PC-3 (cell line): ENCODE measurements at regions not wholly inside any gene's neighbourhood (a gene's known extent, or its start where the extent isn't known, plus 50 kb on each side); places are given as distances from the start of the nearest gene placed in this dataset.

Experiments used
- ATAC-seq: fragments of 200-7000 bp; cut with Tn5 transposase; 2 replicates; pipeline ENCODE4 v1.9.1; 2020; ENCODE audit warnings: mild to moderate bottlenecking, moderate library complexity
- BruUV-seq: library from RNA; stranded (reverse); fragments of 400-500 nt; replicated peaks from 2 replicates; lab custom pipeline; 2021; lab: Mats Ljungman, UMichigan
- CTCF ChIA-PET: fragments of 300-600 bp; sonication (Branson Sonifier 250); formaldehyde crosslinking; loops from one replicate; lab custom pipeline; 2022; ENCODE audit warnings: antibody characterized with exemption; lab: Charles Lee
- POLR2A ChIA-PET: fragments of 300-600 bp; sonication (Branson Sonifier 250); formaldehyde crosslinking; loops from one replicate; lab custom pipeline; 2022; ENCODE audit warnings: antibody characterized with exemption; ENCODE audit not compliant: unreplicated experiment; lab: Charles Lee
- DNase-seq: peaks from one replicate; pipeline ENCODE4 v3.0.0-alpha.2; 2015
- H2AFZ ChIP-seq: fragments of 300-600 bp; sonication (generic); 2 replicates; pipeline ENCODE4 v1.6.0; 2016; ENCODE audit warnings: antibody characterized with exemption, low read length
- H3F3A ChIP-seq: fragments of 300-600 bp; sonication (generic); one replicate; pipeline ENCODE4 v1.6.0; 2017; ENCODE audit warnings: antibody characterized with exemption, low read length, control low read depth, mild to moderate bottlenecking; ENCODE audit not compliant: unreplicated experiment
- H3K27ac ChIP-seq: fragments of 300-600 bp; sonication (generic); 2 replicates; pipeline ENCODE4 v1.5.1; 2016; ENCODE audit warnings: mild to moderate bottlenecking, low read length
- H3K27me3 ChIP-seq: fragments of 300-600 bp; sonication (generic); 2 replicates; pipeline ENCODE4 v1.6.1; 2016; ENCODE audit warnings: low read length, mixed read lengths
- H3K36me3 ChIP-seq: fragments of 300-600 bp; sonication (generic); 2 replicates; pipeline ENCODE4 v1.6.1; 2016; ENCODE audit warnings: low read depth, mixed run types, low read length, mixed read lengths
- H3K4me1 ChIP-seq: fragments of 300-600 bp; sonication (generic); 2 replicates; pipeline ENCODE4 v1.5.1; 2016; ENCODE audit warnings: low read length; ENCODE audit not compliant: insufficient read depth
- H3K4me2 ChIP-seq: fragments of 300-600 bp; sonication (generic); 2 replicates; pipeline ENCODE4 v1.6.0; 2016; ENCODE audit warnings: low read length
- H3K4me3 ChIP-seq: fragments of 300-600 bp; sonication (generic); 2 replicates; pipeline ENCODE4 v1.5.1; 2016; ENCODE audit warnings: mild to moderate bottlenecking, low read length, mixed read lengths
- H3K79me2 ChIP-seq: fragments of 300-600 bp; sonication (generic); 2 replicates; pipeline ENCODE4 v1.6.1; 2017; ENCODE audit warnings: low read length, mixed read lengths
- H3K9ac ChIP-seq: fragments of 300-600 bp; sonication (generic); 2 replicates; pipeline ENCODE4 v1.6.0; 2016; ENCODE audit warnings: mild to moderate bottlenecking, low read length
- H3K9me2 ChIP-seq: fragments of 300-600 bp; sonication (generic); replicated peaks from 2 replicates; pipeline ENCODE4 v1.6.1; 2016; ENCODE audit warnings: mixed run types, low read length, mixed read lengths
- H3K9me3 ChIP-seq: fragments of 300-600 bp; sonication (generic); 2 replicates; pipeline ENCODE4 v1.6.1; 2016; ENCODE audit warnings: low read length, mixed read lengths
- H4K20me1 ChIP-seq: fragments of 300-600 bp; sonication (generic); 2 replicates; pipeline ENCODE4 v1.6.1; 2016; ENCODE audit warnings: low read length, mixed read lengths
- EZH2 ChIP-seq: fragments of 300-600 bp; sonication (generic); IDR thresholded peaks from one replicate; pipeline ENCODE4 v1.6.1; 2017; ENCODE audit warnings: antibody characterized with exemption, mild to moderate bottlenecking, low read length; ENCODE audit not compliant: unreplicated experiment
- EZH2phosphoT487 ChIP-seq: fragments of 300-600 bp; sonication (generic); IDR thresholded peaks from 2 replicates; pipeline ENCODE4 v1.6.1; 2018; ENCODE audit warnings: mild to moderate bottlenecking, antibody characterized with exemption, low read length, borderline replicate concordance
- intact Hi-C: fragments of 100-400 bp; cut with micrococcal nuclease; formaldehyde crosslinking; loops from 2 replicates; pipeline ENCODE4 v1.9.0; 2023
- TF ChIP-seq, protein P1 (sequence below): fragments of 300-600 bp; sonication (generic); conservative IDR thresholded peaks from 2 replicates; pipeline ENCODE4 v1.5.1; 2017; ENCODE audit warnings: antibody characterized with exemption, low read depth, mild to moderate bottlenecking, low read length

DNA sequence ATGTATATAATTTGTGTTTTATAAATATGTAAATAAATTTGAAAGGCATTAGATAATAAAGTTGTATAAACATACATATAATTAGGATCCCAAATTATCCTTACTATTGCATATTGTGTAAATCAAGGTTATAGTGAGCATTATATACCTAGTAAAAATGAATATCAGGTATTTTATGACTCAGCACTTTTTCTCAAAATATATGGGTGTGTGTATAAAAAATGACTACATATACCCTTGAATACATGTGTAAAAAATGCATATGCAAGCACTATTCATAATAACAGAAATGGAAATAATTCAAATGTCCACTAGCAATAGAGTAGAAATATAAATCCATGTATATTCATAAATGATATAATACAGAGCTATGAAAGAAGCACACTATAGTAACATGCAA lies 870.9 kb upstream of the CNTNAP5 start:
- no TSS peak for BruUV-seq
- no peaks in the 10 kb centered on the region for H3K79me2 ChIP-seq
- no peaks in the 10 kb centered on the region for H3K9me3 ChIP-seq
- no peak for TF ChIP-seq EZH2phosphoT487
- no peak overlapping the region for H3K27ac ChIP-seq
- intact Hi-C loops, result loop anchor here (10.0 kb wide), 1 partner anchor 189 kb away; no protein-coding TSS in a partner anchor
- H3K4me1 ChIP-seq, result no peaks in the 10 kb centered on the region
- DNase-seq (no peak), ATAC-seq (no peak)
- no peaks in the 10 kb centered on the region for H3F3A ChIP-seq
- H3K4me2 ChIP-seq, result no peak overlapping the region
- H3K4me3 ChIP-seq, result no peak overlapping the region
- no peak overlapping the region for H2AFZ ChIP-seq
- ChIA-PET CTCF (no interaction called here), POLR2A (interaction anchor here (0.6 kb wide), 1 partner anchor 207 kb away, joined by 6 read pairs; no protein-coding TSS in a partner anchor)
- no peak overlapping the region for H3K9ac ChIP-seq
- H3K36me3 ChIP-seq, result no peaks in the 10 kb centered on the region
- H3K9me2 ChIP-seq, result no peaks in the 10 kb centered on the region
- H3K27me3 ChIP-seq, result no peaks in the 10 kb centered on the region
- no peaks in the 10 kb centered on the region for H4K20me1 ChIP-seq

DNA sequence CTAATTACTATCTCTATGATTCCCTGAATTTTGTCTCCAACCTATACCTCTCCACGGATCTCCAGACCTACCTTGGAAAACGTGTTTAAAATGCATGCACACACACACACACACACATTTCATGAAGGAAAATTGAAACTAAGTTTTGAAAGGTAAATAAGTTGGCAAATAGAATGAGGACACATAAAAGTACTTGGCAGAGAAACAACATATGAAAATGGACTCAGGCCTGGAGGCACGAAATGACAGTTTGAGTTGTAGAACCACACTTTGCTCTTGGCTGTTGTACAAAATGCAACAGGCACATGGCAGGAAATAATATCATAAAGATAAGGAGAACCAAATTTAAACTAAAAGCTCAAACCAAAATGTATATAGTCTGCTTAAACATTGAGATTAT lies 868.1 kb upstream of the CNTNAP5 start:
- DNase-seq (peak; percentile 6), ATAC-seq (no peak)
- Histone ChIP-seq H3K4me2 (no peak overlapping the region), H3K27me3 (no peaks in the 10 kb centered on the region), H3K9me2 (no peaks in the 10 kb centered on the region), H4K20me1 (no peaks in the 10 kb centered on the region), H3K27ac (no peak overlapping the region), H3K9ac (no peak overlapping the region), H3K79me2 (no peaks in the 10 kb centered on the region), H2AFZ (no peak overlapping the region), H3K9me3 (no peaks in the 10 kb centered on the region), H3F3A (no peaks in the 10 kb centered on the region), H3K4me3 (no peak overlapping the region), H3K4me1 (no peaks in the 10 kb centered on the region), H3K36me3 (no peaks in the 10 kb centered on the region)
- intact Hi-C loops, result loop anchor here (10.0 kb wide), 1 partner anchor 192 kb away; no protein-coding TSS in a partner anchor
- POLR2A ChIA-PET, result no interaction called here
- CTCF ChIA-PET, result no interaction called here
- no TSS peak for BruUV-seq
- TF ChIP-seq, protein P1, sequence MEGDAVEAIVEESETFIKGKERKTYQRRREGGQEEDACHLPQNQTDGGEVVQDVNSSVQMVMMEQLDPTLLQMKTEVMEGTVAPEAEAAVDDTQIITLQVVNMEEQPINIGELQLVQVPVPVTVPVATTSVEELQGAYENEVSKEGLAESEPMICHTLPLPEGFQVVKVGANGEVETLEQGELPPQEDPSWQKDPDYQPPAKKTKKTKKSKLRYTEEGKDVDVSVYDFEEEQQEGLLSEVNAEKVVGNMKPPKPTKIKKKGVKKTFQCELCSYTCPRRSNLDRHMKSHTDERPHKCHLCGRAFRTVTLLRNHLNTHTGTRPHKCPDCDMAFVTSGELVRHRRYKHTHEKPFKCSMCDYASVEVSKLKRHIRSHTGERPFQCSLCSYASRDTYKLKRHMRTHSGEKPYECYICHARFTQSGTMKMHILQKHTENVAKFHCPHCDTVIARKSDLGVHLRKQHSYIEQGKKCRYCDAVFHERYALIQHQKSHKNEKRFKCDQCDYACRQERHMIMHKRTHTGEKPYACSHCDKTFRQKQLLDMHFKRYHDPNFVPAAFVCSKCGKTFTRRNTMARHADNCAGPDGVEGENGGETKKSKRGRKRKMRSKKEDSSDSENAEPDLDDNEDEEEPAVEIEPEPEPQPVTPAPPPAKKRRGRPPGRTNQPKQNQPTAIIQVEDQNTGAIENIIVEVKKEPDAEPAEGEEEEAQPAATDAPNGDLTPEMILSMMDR, result no peak
- TF ChIP-seq EZH2 (no peak), EZH2phosphoT487 (no peak)

DNA sequence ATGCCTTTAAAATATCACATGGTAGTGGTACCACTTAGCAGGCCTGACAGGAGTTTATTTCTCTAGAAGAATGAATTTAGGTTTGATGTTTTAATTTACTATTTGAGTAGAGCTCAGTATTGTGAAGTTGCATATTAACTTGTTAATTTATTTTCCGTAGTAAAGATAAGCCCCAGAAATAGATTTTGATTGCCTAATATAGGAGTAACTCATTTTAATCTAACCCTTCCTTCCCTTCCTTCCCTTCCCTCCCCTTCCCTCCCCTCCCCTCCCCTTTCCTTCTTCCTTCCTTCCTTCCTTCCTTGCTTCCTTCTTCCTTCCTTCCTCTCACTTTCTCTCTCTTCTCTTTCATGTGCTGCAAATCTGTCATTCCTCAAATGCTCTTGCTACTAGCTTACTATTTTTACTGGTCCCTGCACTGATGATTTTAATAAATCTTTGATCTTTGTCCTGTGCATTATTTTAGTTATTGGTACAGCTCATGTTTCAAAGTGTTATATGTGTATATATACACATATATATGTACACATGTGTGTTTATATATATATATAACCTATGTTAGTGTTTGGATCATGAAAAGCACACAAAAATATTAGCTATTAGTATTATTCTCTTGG lies 862.6 kb upstream of the CNTNAP5 start:
- H3K27me3 ChIP-seq, result no peaks in the 10 kb centered on the region
- ChIA-PET CTCF (no interaction called here), POLR2A (no interaction called here)
- ATAC-seq (no peak), DNase-seq (no peak)
- H3K4me3 ChIP-seq, result no peak overlapping the region
- no peaks in the 10 kb centered on the region for H3K9me2 ChIP-seq
- H3K9me3 ChIP-seq, result no peaks in the 10 kb centered on the region
- H2AFZ ChIP-seq, result no peak overlapping the region
- H3K36me3 ChIP-seq, result no peaks in the 10 kb centered on the region
- BruUV-seq, result no TSS peak
- H3F3A ChIP-seq, result no peaks in the 10 kb centered on the region
- no peaks in the 10 kb centered on the region for H4K20me1 ChIP-seq
- H3K4me2 ChIP-seq, result no peak overlapping the region
- intact Hi-C loops, result no loop called here
- no peaks in the 10 kb centered on the region for H3K4me1 ChIP-seq
- H3K9ac ChIP-seq, result no peak overlapping the region
- TF ChIP-seq, protein P1, result no peak
- TF ChIP-seq EZH2, result no peak
- TF ChIP-seq EZH2phosphoT487, result no peak
- H3K27ac ChIP-seq, result no peak overlapping the region
- no peaks in the 10 kb centered on the region for H3K79me2 ChIP-seq
